Fibroblast of the aortic adventitia (primary cell): ENCODE measurements at regions not wholly inside any gene's neighbourhood (a gene's known extent, or its start where the extent isn't known, plus 50 kb on each side); places are given as distances from the start of the nearest gene placed in this dataset.

Experiments used
- DNase-seq: peaks from one replicate; pipeline ENCODE4 v3.0.0-alpha.2; 2010; ENCODE audit warnings: low read depth
- H3K4me3 ChIP-seq: 2 replicates; pipeline ENCODE4 v1.5.1; 2011; ENCODE audit warnings: low read depth, mild to moderate bottlenecking, control low read depth, low read length, moderate library complexity
- TF ChIP-seq, protein P1 (sequence below): IDR thresholded peaks from 2 replicates; pipeline ENCODE4 v1.5.1; 2011; ENCODE audit warnings: mild to moderate bottlenecking, low read length, control low read depth, inconsistent platforms; ENCODE audit not compliant: insufficient read depth

DNA sequence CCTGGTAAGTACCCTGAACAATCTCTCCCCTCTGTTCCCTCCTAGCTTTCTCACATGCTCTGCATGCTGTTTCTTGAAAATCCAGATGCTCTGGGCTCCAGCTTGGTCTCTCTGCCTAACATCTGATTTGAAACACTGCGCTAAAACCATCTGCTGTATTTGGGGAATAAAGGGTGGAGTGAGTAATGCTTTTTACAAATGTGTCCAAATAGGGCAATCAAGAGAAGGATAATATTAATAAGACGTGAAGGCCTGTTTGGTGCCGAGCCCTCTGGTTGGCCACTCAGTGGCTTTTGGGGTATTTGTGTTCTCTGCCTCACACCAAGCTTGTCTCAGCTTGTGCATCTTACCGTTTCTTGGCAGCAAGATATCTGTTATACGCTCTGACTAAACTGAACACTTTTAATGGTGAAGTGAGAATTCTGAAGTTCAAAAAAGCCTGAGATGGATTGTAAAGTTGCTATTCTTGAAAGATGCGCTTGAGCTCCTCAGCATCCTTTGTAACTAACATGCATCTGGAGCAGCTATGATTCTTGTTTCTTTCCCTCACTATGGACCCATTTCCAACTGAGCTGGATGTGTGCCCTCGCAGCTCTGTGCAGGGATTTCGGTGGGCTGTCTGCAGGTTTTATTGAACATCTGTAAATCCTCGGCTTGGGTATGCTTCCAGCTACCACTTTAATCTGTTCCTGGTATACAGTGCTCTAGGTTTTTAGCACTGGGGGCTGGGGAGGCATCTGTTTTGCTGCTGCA lies 269.4 kb downstream of the RWDD3 start:
- no peak for DNase-seq
- no peak overlapping the region for H3K4me3 ChIP-seq
- TF ChIP-seq, protein P1, sequence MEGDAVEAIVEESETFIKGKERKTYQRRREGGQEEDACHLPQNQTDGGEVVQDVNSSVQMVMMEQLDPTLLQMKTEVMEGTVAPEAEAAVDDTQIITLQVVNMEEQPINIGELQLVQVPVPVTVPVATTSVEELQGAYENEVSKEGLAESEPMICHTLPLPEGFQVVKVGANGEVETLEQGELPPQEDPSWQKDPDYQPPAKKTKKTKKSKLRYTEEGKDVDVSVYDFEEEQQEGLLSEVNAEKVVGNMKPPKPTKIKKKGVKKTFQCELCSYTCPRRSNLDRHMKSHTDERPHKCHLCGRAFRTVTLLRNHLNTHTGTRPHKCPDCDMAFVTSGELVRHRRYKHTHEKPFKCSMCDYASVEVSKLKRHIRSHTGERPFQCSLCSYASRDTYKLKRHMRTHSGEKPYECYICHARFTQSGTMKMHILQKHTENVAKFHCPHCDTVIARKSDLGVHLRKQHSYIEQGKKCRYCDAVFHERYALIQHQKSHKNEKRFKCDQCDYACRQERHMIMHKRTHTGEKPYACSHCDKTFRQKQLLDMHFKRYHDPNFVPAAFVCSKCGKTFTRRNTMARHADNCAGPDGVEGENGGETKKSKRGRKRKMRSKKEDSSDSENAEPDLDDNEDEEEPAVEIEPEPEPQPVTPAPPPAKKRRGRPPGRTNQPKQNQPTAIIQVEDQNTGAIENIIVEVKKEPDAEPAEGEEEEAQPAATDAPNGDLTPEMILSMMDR = no peak

DNA sequence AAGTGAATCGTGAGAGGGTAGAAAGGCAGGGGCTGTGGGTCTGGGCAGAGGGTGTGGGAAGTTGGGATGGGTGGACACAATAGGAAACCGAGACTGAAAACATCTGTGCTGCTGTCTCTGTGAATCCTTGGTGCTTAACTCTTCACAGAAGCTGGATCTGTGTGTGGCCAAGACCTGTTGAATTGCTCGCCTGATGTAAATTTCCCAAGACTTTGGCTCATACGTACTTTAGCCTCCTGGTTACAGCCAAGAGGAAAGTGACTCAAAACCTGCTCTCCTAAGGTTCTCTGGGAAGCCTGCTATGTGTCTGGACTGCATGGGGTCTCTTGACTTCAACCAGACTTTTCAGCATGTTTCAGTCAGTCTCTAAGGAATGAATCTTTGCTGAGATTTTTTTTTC lies 270.3 kb downstream of the RWDD3 start:
- H3K4me3 ChIP-seq = no peak overlapping the region
- no peak for DNase-seq
- TF ChIP-seq, protein P1 = no peak

DNA sequence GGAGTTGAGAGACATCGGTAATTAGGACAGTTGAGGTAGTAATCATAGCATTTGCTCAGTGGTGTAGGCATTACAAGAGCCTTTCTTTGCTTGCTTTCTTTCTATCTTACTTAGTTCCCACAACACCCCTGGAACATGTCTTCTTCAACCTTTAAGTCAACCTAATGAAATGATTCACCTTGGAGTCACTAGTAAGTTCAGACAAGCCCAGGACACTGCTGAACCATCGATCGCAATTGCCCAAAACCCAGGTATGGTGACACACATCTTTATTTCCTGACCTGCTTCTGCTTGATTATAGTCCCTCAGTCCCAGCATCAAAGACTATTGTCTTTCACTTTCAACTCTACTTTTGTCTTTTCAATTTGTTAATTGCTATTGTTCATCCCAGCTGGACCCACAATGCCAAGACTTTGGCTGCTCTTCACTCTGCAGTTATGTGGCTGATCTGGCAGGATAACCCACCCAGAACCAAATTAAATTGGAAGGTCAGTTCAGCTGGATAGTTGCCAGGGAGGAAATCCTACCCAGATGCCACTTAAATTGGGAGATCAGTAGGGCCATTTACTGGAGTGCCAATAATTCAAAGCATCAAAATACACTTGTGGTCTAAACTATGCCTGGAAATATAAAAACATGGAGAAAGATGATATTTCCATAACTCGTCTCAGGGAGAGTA lies 272.9 kb downstream of the RWDD3 start:
- DNase-seq = no peak
- H3K4me3 ChIP-seq = no peak overlapping the region
- TF ChIP-seq, protein P1 = no peak

DNA sequence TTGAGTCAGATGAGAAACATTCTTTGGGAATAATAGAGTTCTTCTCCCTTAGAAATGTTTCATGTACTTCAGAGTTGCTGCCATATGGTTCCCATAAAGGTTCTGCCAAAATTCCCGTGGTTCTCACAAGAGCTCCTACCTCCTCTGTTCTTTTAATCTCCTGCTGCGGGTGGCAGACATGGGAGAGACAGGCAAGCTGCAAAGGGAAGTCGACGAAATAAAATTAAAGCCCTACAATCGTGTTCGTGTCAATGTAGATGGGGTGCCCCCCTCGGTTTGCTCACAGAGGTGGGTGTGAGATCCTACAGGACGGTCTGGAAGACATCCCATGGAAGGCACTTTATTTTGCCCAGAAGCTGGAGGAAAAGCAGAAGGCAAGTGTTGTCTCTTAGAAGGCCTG lies 276.0 kb downstream of the RWDD3 start:
- TF ChIP-seq, protein P1 = no peak
- DNase-seq = no peak
- no peak overlapping the region for H3K4me3 ChIP-seq

DNA sequence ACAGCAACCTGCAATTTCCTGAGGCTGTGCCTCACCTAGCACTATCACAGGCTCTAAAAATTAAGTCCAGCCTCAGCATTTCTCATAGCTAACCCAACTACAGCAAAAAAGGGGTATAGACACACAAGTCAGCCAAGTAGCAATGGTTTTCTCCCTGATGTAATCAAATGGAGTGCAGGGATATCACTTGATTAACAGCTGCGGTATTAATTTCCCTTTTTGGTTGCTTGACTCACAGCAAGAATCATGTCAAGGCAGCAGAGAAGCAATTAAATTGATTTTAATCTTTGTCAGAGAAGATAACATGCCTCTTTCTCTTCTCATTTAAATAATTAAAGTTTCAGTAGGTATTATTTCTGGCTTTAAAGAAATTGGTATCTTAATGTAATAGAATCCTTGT lies 278.9 kb downstream of the RWDD3 start:
- DNase-seq = no peak
- no peak overlapping the region for H3K4me3 ChIP-seq
- TF ChIP-seq, protein P1 = no peak

DNA sequence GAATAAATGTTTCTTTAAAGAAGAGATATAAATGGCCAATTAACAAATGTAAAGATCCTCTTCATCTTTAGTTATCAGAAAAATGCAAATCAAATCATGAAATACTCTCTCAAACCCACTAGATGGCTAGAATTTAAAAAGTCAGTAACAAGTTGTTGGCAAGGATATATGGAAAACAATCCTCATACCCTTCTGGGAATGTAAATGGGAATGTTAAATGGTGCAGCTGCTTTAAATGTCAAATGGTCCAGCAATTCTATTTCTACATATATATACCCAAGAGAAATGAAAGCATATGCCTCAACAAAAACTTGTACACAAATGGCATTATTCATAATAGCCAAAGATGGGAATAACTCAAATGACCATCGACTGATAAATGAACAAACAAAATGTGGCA lies 283.5 kb downstream of the RWDD3 start:
- no peak for DNase-seq
- TF ChIP-seq, protein P1 = no peak
- H3K4me3 ChIP-seq = no peak overlapping the region
